Sigmoid colon (tissue), 6 donors: ENCODE measurements at regions not wholly inside any gene's neighbourhood (a gene's known extent, or its start where the extent isn't known, plus 50 kb on each side); places are given as distances from the start of the nearest gene placed in this dataset.

Experiments
- DNase-seq: peaks from one replicate; pipeline ENCODE4 v3.0.0-alpha.2; 2019
- H3K27ac ChIP-seq, 4 donors: fragments of 200-600 bp; sonication (generic); one replicate each; pipeline ENCODE4 v1.5.1; 2016 to 2019; ENCODE audit warnings: mild to moderate bottlenecking in 1 of 4
- H3K27me3 ChIP-seq, 3 donors: fragments of 200-600 bp; sonication (generic); one replicate each; pipeline ENCODE4 v1.5.1; 2019; ENCODE audit warnings: mild to moderate bottlenecking in 1 of 3
- H3K36me3 ChIP-seq, 4 donors: fragments of 200-600 bp; sonication (generic); one replicate each; pipeline ENCODE4 v1.5.1; 2016 to 2019
- H3K4me1 ChIP-seq, 4 donors: fragments of 200-600 bp; sonication (generic); one replicate each; pipeline ENCODE4 v1.5.1; 2017 to 2019
- H3K4me3 ChIP-seq, 4 donors: fragments of 200-600 bp; sonication (generic); one replicate each; pipeline ENCODE4 v1.5.1; 2017 to 2019; ENCODE audit warnings: mild to moderate bottlenecking in 2 of 4, moderate library complexity in 1 of 4
- H3K9me3 ChIP-seq, 4 donors: fragments of 200-600 bp in 3 of 4; sonication (generic) in 3 of 4; one replicate each; pipeline versions ENCODE4 v1.5.1 to v1.6.1; 2013 to 2019
- EP300 ChIP-seq, 4 donors: sonication (generic); formaldehyde crosslinking; IDR thresholded peaks; one replicate each; pipeline ENCODE4 v1.6.1; 2017; ENCODE audit warnings: antibody characterized with exemption in 4 of 4
- POLR2A ChIP-seq, 2 donors: fragments of 450-650 bp; IDR thresholded peaks; one replicate each; pipeline ENCODE4 v1.6.1; 2016; ENCODE audit warnings: antibody characterized with exemption in 2 of 2, mild to moderate bottlenecking in 2 of 2, moderate library complexity in 2 of 2
- POLR2AphosphoS5 ChIP-seq, 4 donors: sonication (generic); formaldehyde crosslinking; IDR thresholded peaks; one replicate each; pipeline ENCODE4 v1.6.1; 2017; ENCODE audit warnings: antibody characterized with exemption in 4 of 4
- WGBS, 2 donors: extraction: QIAGEN DNeasy Blood & Tissue Kit; methylation state at CpG; one replicate each; pipeline ENCODE4 v1.1.7; 2013; 5-methylcytosine and 5-hydroxymethylcytosine counted together
- intact Hi-C: fragments of 100-400 bp; cut with DNase I; formaldehyde crosslinking; loops from one replicate; pipeline ENCODE4 v1.15.1; 2023
- TF ChIP-seq, protein P1 (sequence below), 4 experiments: fragments of 450-650 bp in 3 of 4; fragments of 200-600 bp in 1 of 4; IDR thresholded peaks; one replicate each; pipeline ENCODE4 v1.5.1; 2016 to 2019; ENCODE audit warnings: antibody characterized with exemption in 4 of 4, mild to moderate bottlenecking in 3 of 4, moderate library complexity in 2 of 4
- donor health status: healthy with polysubstance abuse.
- donor health status: healthy.

DNA sequence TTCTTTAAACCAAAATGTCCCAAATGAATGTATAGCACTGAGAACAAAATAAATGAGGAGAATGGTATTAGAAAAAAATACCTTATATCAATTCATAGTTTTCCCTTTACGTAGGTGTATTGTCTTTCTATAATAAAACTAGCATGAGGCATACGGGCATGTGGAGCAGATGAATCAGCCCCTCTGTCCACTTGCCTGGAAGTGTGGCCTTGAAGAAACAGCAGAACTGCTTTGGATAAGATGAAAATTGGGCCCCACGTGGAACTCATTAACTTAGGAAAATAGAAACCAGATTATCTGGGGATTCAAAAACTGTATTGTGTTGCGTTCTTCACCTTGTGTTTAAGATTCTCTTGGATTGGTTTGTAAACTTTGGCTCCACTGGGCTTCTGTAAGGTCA is 356.8 kb upstream of the B3GALT2 start:
- H3K9me3 ChIP-seq, result no peaks in the 10 kb centered on the region
- WGBS, 2 donors, result 92 to 94% methylated on average over 4 of the region's 4 CpGs
- intact Hi-C loops, result no loop called here
- no peaks in the 10 kb centered on the region for H3K4me1 ChIP-seq
- H3K27me3 ChIP-seq, result no peaks in the 10 kb centered on the region
- H3K36me3 ChIP-seq, result no peaks in the 10 kb centered on the region
- no peak overlapping the region for H3K27ac ChIP-seq
- TF ChIP-seq, protein P1, sequence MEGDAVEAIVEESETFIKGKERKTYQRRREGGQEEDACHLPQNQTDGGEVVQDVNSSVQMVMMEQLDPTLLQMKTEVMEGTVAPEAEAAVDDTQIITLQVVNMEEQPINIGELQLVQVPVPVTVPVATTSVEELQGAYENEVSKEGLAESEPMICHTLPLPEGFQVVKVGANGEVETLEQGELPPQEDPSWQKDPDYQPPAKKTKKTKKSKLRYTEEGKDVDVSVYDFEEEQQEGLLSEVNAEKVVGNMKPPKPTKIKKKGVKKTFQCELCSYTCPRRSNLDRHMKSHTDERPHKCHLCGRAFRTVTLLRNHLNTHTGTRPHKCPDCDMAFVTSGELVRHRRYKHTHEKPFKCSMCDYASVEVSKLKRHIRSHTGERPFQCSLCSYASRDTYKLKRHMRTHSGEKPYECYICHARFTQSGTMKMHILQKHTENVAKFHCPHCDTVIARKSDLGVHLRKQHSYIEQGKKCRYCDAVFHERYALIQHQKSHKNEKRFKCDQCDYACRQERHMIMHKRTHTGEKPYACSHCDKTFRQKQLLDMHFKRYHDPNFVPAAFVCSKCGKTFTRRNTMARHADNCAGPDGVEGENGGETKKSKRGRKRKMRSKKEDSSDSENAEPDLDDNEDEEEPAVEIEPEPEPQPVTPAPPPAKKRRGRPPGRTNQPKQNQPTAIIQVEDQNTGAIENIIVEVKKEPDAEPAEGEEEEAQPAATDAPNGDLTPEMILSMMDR (IDR thresholded peaks at IDR 0.05), result no peak
- H3K4me3 ChIP-seq, result no peak overlapping the region
- DNase-seq, result no peak

DNA sequence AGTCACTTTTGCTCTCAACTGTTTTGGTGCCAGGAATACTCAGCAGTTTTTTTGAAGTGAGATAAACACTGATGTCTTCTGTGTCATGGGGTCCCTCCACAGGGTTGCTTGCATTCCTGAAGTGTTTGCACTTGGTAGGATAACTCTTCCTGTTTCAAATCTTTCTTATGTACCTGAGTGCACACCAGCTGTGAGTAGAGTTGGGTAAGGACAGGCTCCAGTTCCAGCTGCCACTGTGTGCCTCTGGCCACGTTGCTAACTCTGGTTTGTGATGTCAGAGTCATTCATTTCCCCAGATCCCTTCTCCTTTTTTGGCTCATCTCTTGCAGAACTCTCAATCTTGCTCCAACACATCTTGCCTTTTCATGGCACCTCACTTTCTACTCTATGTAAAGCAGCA is 356.3 kb upstream of the B3GALT2 start:
- intact Hi-C loops, result no loop called here
- WGBS, 2 donors, result 31 to 59% methylated on average over 1 of the region's 1 CpG
- H3K4me1 ChIP-seq, result no peaks in the 10 kb centered on the region
- no peaks in the 10 kb centered on the region for H3K36me3 ChIP-seq
- H3K27me3 ChIP-seq, result no peaks in the 10 kb centered on the region
- H3K4me3 ChIP-seq, result no peak overlapping the region
- TF ChIP-seq, protein P1 (IDR thresholded peaks at IDR 0.05), result no peak
- TF ChIP-seq EP300 (IDR thresholded peaks at IDR 0.05), result no peak
- no peak for TF ChIP-seq POLR2A (IDR thresholded peaks at IDR 0.05)
- TF ChIP-seq POLR2AphosphoS5 (IDR thresholded peaks at IDR 0.05), result no peak
- no peak overlapping the region for H3K27ac ChIP-seq
- no peak for DNase-seq
- no peaks in the 10 kb centered on the region for H3K9me3 ChIP-seq

DNA sequence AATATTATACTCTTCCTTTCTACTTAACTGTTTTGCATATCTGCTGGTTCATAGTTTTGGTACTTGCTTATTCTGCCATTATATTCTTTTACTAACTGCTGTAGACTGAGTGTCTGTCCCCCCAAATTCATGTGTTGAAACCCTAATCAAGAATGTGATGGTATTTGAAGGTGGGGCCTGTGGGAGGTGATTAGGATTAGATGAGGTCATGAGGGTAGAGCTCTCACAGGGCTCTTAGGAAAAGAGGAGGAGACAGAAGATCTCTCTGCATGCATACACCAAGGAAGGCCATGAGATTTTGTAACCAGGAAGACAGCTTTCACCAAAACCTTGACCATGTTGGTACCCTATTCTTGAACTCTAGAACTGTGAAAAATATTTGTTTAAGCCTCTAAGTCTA is 354.1 kb upstream of the B3GALT2 start:
- Histone ChIP-seq H3K36me3 (no peaks in the 10 kb centered on the region), H3K4me1 (no peaks in the 10 kb centered on the region), H3K27ac (no peak overlapping the region), H3K4me3 (no peak overlapping the region), H3K9me3 (no peaks in the 10 kb centered on the region), H3K27me3 (no peaks in the 10 kb centered on the region)
- TF ChIP-seq POLR2AphosphoS5 (IDR thresholded peaks at IDR 0.05) (no peak), POLR2A (IDR thresholded peaks at IDR 0.05) (no peak), EP300 (IDR thresholded peaks at IDR 0.05) (no peak)
- TF ChIP-seq, protein P1 (IDR thresholded peaks at IDR 0.05), result no peak
- no peak for DNase-seq
- intact Hi-C loops, result no loop called here

DNA sequence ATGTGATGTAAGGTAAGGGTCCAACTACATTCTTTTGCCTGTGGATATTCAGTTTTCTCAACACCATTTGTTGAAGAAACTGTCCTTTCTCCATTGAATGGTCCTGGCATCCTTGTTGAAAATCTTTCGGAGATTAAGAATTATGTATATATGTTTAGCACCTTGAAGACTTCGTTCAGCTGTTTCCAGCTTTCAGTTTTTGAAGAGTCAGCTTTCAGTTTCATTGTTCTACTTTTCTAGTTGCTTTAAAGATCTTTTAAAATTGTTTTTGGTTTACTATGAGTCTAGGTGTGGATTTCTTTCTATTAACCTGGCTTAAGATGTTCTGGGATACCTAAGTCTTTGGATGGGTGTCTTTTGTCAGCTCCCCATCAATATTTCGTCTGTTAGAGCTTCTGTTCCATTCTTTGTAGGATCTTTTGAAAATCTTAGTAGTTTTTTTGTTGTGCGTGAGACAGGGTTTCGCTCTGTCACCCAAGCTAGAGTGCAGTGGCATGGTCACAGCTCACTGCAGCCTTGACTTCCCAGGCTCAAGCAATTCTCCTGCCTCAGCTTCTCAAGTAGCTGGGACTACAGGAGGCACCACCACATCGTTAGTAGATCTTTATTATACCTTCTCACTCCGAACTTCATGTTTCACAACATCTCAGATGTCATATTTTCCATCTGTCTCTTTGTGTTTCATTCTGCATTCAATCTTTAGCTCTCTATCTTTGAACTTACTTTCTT is 353.5 kb upstream of the B3GALT2 start:
- H3K36me3 ChIP-seq, result no peaks in the 10 kb centered on the region
- no peak overlapping the region for H3K27ac ChIP-seq
- no peaks in the 10 kb centered on the region for H3K27me3 ChIP-seq
- DNase-seq, result no peak
- TF ChIP-seq POLR2AphosphoS5 (IDR thresholded peaks at IDR 0.05) (no peak), POLR2A (IDR thresholded peaks at IDR 0.05) (no peak), EP300 (IDR thresholded peaks at IDR 0.05) (no peak)
- TF ChIP-seq, protein P1 (IDR thresholded peaks at IDR 0.05), result no peak
- no peaks in the 10 kb centered on the region for H3K9me3 ChIP-seq
- H3K4me3 ChIP-seq, result no peak overlapping the region
- H3K4me1 ChIP-seq, result no peaks in the 10 kb centered on the region
- intact Hi-C loops, result no loop called here
- WGBS, 2 donors, result 61 to 86% methylated on average over 7 of the region's 7 CpGs

DNA sequence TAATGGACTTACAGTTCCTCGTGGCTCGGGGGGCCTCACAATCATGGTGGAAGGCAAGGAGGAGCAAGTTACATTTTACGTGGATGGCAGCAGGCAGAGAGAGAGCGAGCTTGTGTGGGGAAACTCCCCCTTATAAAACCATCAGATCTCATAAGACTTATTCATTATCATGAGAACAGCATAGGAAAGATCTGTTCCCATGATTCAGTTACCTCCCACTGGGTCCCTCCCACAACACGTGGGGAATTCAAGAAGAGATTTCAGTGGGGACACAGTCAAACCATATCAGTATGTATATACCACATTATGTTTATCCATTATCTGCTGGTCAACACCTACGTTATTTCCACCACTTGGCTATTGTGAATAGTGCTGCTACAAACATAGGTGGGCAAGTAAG is 352.3 kb upstream of the B3GALT2 start:
- intact Hi-C loops, result no loop called here
- Histone ChIP-seq H3K27me3 (no peaks in the 10 kb centered on the region), H3K27ac (no peak overlapping the region), H3K4me3 (no peak overlapping the region), H3K36me3 (no peaks in the 10 kb centered on the region), H3K9me3 (no peaks in the 10 kb centered on the region), H3K4me1 (no peaks in the 10 kb centered on the region)
- DNase-seq, result no peak
- 91 to 92% methylated on average over 6 of the region's 6 CpGs for WGBS, 2 donors
- TF ChIP-seq EP300 (IDR thresholded peaks at IDR 0.05), result no peak
- TF ChIP-seq, protein P1 (IDR thresholded peaks at IDR 0.05), result no peak
- no peak for TF ChIP-seq POLR2A (IDR thresholded peaks at IDR 0.05)
- no peak for TF ChIP-seq POLR2AphosphoS5 (IDR thresholded peaks at IDR 0.05)
